ENCODE measurements at regions not wholly inside any gene's neighbourhood (a gene's known extent, or its start where the extent isn't known, plus 50 kb on each side); places are given as distances from the start of the nearest gene placed in this dataset.
"Not testable (repeated sequence)": the region's sequence is repeated elsewhere in the genome, so short reads cannot be mapped to it uniquely, and the experiment has no call there.

DNA sequence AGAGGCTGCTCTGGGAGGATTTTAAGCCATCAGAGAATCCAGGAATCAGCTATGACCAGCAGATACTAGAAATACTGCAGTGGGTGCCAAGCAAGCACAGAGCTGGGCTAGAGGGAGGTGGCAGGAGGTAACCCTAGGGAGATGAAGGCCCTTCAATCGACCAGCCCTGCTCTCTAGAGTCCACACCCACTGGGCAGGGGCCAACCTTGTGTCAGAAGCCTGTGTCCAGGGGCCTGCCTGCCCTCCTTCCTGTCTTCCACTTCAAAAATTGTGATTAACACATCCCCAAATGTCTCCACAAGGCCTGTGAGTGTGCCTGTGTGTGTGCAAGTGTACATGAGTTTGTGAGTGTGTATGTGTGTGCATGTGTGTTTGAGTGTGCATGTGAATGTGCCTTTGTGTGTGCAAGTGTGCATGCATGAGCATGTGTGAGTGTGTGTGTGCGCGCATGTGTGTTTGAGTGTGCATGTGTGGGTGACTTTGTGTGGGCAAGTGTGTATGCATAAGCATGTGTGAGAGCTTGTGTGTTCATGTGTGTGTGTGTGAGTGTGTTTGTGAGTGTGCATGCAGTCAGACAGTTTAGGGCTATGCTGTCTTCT is 367.7 kb downstream of the SFMBT2 start:
- H3K9me3 Mint-ChIP-seq = peaks cover 11% of the 10 kb centered on the region
- no peak overlapping the region for H3K4me3 Mint-ChIP-seq

DNA sequence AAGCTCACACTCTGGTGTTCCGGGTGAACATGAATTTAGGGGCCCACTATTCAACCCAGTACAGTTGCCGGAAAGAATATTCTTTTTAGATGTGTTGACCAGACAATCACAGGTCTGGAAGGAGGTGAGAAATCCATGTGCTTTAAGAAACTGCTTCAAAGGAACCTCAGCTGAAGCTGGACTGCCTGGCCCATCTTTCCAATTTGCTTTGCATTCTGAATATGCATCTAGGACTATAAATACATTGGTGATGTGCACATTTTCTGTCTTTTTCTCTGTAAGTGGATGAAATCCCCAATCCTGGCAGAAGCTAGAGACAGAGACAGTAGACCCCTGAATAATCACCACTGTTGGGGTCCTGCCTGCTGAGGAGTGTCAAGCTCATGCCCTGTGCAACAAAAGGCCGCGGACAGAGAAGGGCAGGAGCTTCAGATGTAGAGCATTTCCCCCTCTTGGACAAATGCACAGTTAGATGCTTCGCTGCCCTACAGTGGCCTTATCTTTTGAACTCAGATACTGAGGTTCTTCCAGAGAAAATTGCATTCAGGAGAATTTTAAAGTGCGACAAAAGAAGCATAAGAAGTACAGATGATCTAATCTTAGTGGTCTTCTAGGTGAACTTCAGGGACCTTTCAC is 368.3 kb downstream of the SFMBT2 start:
- no peak overlapping the region for H3K4me3 Mint-ChIP-seq
- H3K9me3 Mint-ChIP-seq = peaks cover 5% of the 10 kb centered on the region
- H3K4me1 Mint-ChIP-seq (ENCODE audit: low read depth) = peaks cover 42% of the 10 kb centered on the region
- H3K27ac Mint-ChIP-seq = no peak overlapping the region
- H3K36me3 Mint-ChIP-seq (ENCODE audit: low read depth) = peaks cover 5% of the 10 kb centered on the region
- peaks cover 11% of the 10 kb centered on the region for H3K27me3 Mint-ChIP-seq (ENCODE audit: low read depth)

More for the DNA sequence above, 367.7 kb downstream of the SFMBT2 start:
- Mint-ChIP-seq H3K36me3 (ENCODE audit: low read depth) (peaks cover 6% of the 10 kb centered on the region), H3K27me3 (ENCODE audit: low read depth) (peaks cover 11% of the 10 kb centered on the region), H3K27ac (no peak overlapping the region), H3K4me1 (ENCODE audit: low read depth) (peaks cover 42% of the 10 kb centered on the region)

DNA sequence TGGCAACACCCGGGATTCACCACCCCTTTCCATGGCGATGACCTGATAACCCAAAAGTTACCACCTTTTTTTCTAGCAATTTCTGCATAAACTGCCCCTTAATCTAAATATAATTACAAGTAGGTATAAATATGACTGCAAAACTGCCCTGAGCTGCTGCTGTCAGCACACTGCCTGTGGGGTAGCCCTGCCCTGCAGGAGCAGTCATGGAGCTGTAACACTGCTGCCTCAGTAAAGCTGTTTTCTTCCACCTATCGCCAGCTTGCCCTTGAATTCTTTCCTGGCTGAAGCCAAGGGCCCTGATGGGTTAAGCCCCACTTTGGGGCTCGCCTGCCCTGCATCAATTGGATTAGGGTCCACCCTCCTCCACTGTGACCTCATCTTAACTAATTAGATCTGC is 368.8 kb downstream of the SFMBT2 start:
- peaks cover 39% of the 10 kb centered on the region for H3K4me1 Mint-ChIP-seq (ENCODE audit: low read depth)
- H3K9me3 Mint-ChIP-seq = peaks cover 4% of the 10 kb centered on the region

DNA sequence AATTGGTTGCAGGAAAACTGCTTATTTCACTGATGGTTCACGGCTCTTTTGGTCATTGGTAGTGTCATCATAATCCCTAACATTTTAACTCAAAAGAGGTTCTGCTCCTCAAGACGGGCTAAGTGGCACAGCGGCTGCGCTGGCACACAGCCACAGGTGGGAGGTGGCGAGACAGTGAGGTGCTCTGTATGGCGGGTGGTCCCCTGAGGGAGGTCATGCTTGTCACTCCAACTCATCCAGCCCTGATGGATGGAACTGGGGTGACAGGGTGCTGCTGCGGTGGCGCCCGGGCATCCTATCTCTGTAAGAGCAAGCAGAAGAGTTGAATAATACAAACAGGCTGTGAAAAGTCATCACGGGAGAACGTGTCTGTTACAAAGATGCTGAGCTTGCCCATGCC is 370.2 kb downstream of the SFMBT2 start:
- Mint-ChIP-seq H3K36me3 (ENCODE audit: low read depth) (peaks cover 1% of the 10 kb centered on the region), H3K4me1 (ENCODE audit: low read depth) (peaks cover 34% of the 10 kb centered on the region), H3K9me3 (peaks cover 4% of the 10 kb centered on the region), H3K27ac (no peak overlapping the region), H3K27me3 (ENCODE audit: low read depth) (peaks cover 11% of the 10 kb centered on the region), H3K4me3 (no peak overlapping the region)

More for the DNA sequence above, 368.8 kb downstream of the SFMBT2 start:
- peaks cover 11% of the 10 kb centered on the region for H3K27me3 Mint-ChIP-seq (ENCODE audit: low read depth)
- no peak overlapping the region for H3K4me3 Mint-ChIP-seq
- no peak overlapping the region for H3K27ac Mint-ChIP-seq
- peaks cover 2% of the 10 kb centered on the region for H3K36me3 Mint-ChIP-seq (ENCODE audit: low read depth)

DNA sequence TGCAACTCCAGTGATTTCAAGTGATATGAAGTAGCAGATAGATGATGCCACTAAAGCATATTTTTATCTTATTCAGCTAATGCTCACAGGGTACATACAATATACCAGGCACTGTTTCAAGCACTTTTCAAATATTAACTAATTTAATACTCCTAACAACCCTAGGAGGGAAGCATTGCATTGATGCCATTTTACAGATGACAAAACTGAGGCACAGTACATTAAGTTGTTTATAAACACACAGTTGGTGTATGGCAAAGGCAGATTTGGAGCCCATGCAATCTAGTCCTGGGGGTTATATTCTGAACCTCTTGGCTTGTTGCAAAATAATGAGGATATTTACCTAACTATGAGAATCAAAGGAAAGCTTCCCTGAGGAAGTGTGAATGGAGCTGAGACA is 371.0 kb downstream of the SFMBT2 start:
- peaks cover 2% of the 10 kb centered on the region for H3K36me3 Mint-ChIP-seq (ENCODE audit: low read depth)
- H3K4me1 Mint-ChIP-seq (ENCODE audit: low read depth) = peaks cover 29% of the 10 kb centered on the region
- H3K27me3 Mint-ChIP-seq (ENCODE audit: low read depth) = peaks cover 11% of the 10 kb centered on the region
- H3K4me3 Mint-ChIP-seq = no peak overlapping the region
- peaks cover 8% of the 10 kb centered on the region for H3K9me3 Mint-ChIP-seq
- no peak overlapping the region for H3K27ac Mint-ChIP-seq

DNA sequence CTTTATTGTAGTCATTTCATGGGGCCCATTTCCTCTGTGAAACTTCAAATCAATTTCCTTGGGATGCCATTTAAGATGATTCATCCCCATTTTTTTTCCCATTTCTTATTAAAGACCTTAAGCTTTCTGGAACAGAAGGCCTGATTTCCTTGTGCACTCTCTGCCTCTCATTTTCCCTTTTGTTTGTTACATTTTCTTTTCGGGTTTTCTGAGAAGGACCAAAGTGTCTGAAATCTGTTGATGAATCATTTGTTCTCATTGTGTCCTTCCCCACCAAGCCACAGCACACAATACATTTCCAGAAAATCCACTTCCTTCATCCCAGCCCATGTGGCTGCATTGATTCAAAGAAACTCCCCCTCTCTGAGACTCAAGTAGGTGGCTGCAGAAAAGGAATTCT is 372.4 kb downstream of the SFMBT2 start:
- H3K36me3 Mint-ChIP-seq (ENCODE audit: low read depth) = peaks cover 7% of the 10 kb centered on the region
- H3K4me3 Mint-ChIP-seq = no peak overlapping the region
- H3K27me3 Mint-ChIP-seq (ENCODE audit: low read depth) = peaks cover 11% of the 10 kb centered on the region
- H3K9me3 Mint-ChIP-seq = peaks cover 16% of the 10 kb centered on the region
- no peak overlapping the region for H3K27ac Mint-ChIP-seq
- peaks cover 29% of the 10 kb centered on the region for H3K4me1 Mint-ChIP-seq (ENCODE audit: low read depth)

DNA sequence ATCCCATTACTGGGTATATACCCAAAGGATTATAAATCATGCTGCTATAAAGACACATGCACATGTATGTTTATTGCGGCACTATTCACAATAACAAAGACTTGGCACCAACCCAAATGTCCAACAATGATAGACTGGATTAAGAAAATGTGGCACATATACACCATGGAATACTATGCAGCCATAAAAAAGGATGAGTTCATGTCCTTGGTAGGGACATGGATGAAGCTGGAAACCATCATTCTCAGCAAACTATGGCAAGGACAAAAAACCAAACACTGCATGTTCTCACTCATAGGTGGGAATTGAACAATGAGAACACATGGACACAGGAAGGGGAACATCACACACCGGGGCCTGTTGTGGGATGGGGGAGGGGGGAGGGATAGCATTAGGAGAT is 373.4 kb downstream of the SFMBT2 start:
- peaks cover 37% of the 10 kb centered on the region for H3K4me1 Mint-ChIP-seq (ENCODE audit: low read depth)
- peaks cover 21% of the 10 kb centered on the region for H3K9me3 Mint-ChIP-seq
- H3K27ac Mint-ChIP-seq; H3K4me3 Mint-ChIP-seq; H3K36me3 Mint-ChIP-seq (ENCODE audit: low read depth): not testable (repeated sequence)
- H3K27me3 Mint-ChIP-seq (ENCODE audit: low read depth) = peaks cover 11% of the 10 kb centered on the region

DNA sequence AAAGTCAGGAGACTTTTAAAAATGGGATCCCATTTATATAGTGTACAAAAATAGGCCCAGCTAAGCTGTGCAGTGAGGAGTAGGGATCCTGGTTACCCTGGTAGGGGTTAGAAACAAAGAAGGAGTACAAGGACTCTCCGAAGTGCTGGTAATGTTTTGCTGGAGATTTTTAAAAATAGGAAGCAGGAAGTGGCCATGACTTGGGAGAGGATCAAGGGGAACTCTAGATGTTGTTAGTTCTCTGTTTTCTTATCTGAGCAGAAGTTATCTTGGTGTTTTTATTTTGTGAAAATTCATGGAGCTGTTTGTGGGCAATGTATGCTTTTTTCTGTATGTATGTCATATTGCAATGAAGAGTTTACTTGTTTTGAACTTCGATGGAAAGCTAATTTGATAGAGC is 373.9 kb downstream of the SFMBT2 start:
- peaks cover 10% of the 10 kb centered on the region for H3K36me3 Mint-ChIP-seq (ENCODE audit: low read depth)
- no peak overlapping the region for H3K27ac Mint-ChIP-seq
- H3K27me3 Mint-ChIP-seq (ENCODE audit: low read depth) = peaks cover 11% of the 10 kb centered on the region
- peaks cover 36% of the 10 kb centered on the region for H3K4me1 Mint-ChIP-seq (ENCODE audit: low read depth)
- no peak overlapping the region for H3K4me3 Mint-ChIP-seq
- H3K9me3 Mint-ChIP-seq = peaks cover 21% of the 10 kb centered on the region

DNA sequence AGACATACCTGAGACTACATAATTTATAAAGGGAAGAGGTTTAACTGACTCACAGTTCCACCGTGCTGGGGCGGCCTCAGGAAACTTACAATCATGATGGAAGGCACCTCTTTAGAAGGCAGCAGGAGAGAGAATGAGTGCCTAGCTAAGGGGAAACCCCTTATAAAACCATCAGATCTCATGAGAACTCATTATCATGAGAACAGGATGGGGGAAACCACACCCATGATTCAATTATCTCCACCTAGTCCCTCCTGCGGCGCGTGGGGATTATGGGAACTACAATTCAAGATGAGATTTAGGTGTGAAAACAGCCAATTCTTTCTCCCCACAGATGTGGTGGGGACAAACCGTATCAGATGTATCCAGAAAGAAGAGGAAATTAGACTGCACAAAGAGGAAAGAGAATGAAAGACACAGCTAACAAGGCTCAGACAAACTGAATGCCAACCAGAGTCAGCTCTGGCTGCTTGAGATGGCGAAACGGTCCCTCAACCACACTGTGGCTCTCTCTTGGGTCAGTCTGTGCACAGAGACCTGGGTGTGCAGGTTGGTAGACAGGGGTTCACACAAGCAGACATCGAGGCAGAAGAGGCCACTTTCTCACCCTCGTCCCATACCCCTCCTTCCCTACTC is 375.6 kb downstream of the SFMBT2 start:
- H3K36me3 Mint-ChIP-seq (ENCODE audit: low read depth) = peaks cover 12% of the 10 kb centered on the region
- H3K9me3 Mint-ChIP-seq = peaks cover 25% of the 10 kb centered on the region
- peaks cover 6% of the 10 kb centered on the region for H3K27me3 Mint-ChIP-seq (ENCODE audit: low read depth)
- H3K4me3 Mint-ChIP-seq = no peak overlapping the region
- peaks cover 35% of the 10 kb centered on the region for H3K4me1 Mint-ChIP-seq (ENCODE audit: low read depth)
- H3K27ac Mint-ChIP-seq = no peak overlapping the region

DNA sequence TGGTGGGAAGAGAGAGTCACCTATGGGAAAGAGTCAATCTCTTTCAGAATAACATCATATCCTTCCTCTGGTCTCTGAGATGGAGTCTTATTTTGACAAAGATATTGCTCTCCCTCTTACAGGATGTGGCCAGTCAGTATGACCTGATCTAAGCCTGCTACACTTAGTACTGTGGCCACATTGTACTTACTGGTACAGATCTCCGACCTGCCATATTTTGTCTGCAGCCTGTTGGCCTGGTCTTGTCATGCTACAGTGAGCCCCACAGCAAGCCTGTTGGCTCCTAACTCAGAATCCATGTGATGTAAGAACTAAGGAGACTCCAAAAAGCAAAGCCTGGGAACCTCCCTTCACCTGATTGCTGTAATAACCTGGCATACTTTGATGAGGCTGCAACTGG is 377.8 kb downstream of the SFMBT2 start:
- no peaks in the 10 kb centered on the region for H3K27me3 Mint-ChIP-seq (ENCODE audit: low read depth)
- peak overlapping the region; percentile 22 for H3K27ac Mint-ChIP-seq
- H3K9me3 Mint-ChIP-seq = peaks cover 38% of the 10 kb centered on the region
- peaks cover 36% of the 10 kb centered on the region for H3K4me1 Mint-ChIP-seq (ENCODE audit: low read depth)
- no peak overlapping the region for H3K4me3 Mint-ChIP-seq
- peaks cover 19% of the 10 kb centered on the region for H3K36me3 Mint-ChIP-seq (ENCODE audit: low read depth)

DNA sequence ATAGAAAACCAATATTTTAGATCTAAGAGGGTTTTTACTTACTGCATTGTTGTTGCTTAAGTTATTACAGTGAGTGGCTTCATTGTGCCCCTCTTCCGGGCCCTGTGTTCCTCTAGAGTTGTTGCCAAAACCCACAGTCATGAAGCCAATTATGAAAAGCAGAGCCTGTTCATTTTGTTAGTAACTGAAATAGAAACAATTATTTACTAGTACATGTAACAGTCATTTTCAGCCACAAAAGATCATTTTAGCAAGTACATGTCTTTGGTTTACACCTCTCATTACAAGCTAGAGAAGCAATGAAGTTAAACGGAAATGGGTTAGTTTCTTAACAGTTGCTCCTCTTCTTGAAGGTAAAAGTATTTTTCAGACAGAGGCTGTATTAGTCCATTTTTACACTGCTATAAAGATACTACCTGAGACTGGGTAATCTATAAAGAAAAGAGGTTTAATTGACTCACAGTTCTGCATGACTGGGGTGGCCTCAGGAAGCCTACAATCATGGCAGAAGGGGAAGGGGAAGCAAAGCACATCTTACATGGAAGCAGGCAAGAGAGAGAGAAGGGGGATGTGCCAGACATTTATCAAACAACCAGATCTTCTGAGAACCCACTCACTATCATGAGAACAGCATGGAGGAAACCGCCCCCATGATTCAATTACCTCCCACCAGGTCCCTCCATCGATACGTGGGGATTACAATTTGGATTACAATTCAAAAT is 380.5 kb downstream of the SFMBT2 start:
- H3K4me1 Mint-ChIP-seq (ENCODE audit: low read depth) = peaks cover 28% of the 10 kb centered on the region

DNA sequence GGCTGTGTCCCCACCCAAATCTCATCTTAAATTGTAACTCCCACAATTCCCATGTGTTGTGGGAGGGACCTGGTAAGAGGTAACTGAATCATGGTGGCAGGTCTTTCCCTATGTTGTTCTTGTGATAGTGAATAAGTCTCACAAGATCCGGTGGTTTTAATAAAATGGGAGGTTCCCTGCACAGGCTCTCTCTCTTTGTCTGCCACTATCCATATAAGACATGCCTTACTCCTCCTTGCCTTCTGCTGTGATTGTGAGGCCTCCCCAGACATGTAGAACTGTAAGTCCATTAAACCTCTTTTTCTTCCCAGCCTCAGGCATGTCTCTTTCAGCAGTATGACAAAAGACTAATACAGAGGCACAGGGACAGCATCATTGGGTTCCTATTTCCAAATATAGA is 381.2 kb downstream of the SFMBT2 start:
- Mint-ChIP-seq H3K4me1 (ENCODE audit: low read depth) (peaks cover 28% of the 10 kb centered on the region), H3K36me3 (ENCODE audit: low read depth) (peaks cover 17% of the 10 kb centered on the region), H3K27me3 (ENCODE audit: low read depth) (no peaks in the 10 kb centered on the region), H3K27ac (no peak overlapping the region), H3K9me3 (peaks cover 32% of the 10 kb centered on the region), H3K4me3 (no peak overlapping the region)

More for the DNA sequence above, 380.5 kb downstream of the SFMBT2 start:
- H3K4me3 Mint-ChIP-seq = no peak overlapping the region
- H3K27me3 Mint-ChIP-seq (ENCODE audit: low read depth) = no peaks in the 10 kb centered on the region
- H3K36me3 Mint-ChIP-seq (ENCODE audit: low read depth) = peaks cover 19% of the 10 kb centered on the region
- H3K9me3 Mint-ChIP-seq = peaks cover 38% of the 10 kb centered on the region
- no peak overlapping the region for H3K27ac Mint-ChIP-seq

DNA sequence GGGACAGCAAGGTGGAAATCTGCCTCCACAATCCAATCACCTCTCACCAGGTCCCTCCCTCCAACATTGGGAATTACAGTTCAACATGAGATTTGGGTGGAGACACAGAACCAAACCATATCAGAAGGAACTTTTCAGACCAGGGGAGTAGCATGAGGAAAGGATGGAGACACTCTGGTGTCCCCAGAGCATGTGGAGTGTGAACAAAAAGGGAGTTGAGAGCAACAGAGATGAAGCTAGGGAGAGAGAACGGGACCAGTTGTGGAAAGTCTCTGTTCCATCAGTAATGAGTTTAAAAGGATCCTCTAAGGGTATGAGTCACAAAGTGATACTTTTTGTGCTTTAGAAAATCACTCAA is 382.0 kb downstream of the SFMBT2 start:
- Mint-ChIP-seq H3K9me3 (peaks cover 24% of the 10 kb centered on the region), H3K36me3 (ENCODE audit: low read depth) (peaks cover 12% of the 10 kb centered on the region), H3K4me1 (ENCODE audit: low read depth) (peaks cover 24% of the 10 kb centered on the region), H3K27me3 (ENCODE audit: low read depth) (no peaks in the 10 kb centered on the region), H3K4me3 (no peak overlapping the region), H3K27ac (peak overlapping the region; percentile 15)

DNA sequence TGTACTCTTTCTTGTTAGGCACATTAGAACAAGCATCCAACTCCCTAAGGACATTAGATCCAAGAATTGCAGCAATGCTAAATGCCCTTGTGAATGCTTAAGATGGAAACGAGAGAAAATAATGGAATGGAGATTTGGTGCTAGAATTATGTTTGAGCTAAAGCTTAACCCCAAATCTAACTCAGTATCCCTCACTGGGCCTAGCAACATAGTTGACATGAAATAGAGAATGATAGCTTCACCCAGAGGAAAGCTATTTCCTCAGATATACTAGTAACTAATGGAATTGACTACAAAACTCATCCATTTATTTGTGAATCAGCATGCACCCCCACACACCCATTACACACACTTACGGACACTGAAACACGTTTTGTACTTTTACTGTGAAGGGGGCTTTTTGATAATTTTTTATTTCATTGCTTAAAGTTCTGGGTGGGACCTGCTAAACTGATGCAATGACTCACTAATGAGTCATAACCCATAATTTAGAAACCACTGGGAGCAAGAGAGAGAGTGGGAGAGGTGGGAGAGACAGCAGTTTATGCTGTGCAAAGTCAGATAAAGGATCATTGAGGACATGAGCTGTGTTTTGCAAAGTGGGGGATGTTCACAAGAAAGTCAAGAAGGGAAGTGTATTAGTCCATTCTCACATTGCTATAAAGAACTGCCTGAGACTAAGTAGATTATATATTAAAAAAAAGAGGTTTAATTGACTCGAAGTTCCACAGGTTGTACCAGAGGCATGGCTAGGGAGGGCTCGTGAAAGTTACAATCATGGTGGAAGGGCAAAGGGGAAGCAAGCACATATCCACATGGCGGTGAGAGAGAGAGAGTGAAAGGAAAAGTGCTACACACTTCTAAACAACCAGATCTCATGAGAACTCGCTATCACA is 382.7 kb downstream of the SFMBT2 start:
- H3K36me3 Mint-ChIP-seq (ENCODE audit: low read depth) = peaks cover 12% of the 10 kb centered on the region
- peaks cover 23% of the 10 kb centered on the region for H3K4me1 Mint-ChIP-seq (ENCODE audit: low read depth)
- H3K9me3 Mint-ChIP-seq = peaks cover 20% of the 10 kb centered on the region
- H3K27me3 Mint-ChIP-seq (ENCODE audit: low read depth) = no peaks in the 10 kb centered on the region
- peak overlapping the region; percentile 6 for H3K27ac Mint-ChIP-seq
- H3K4me3 Mint-ChIP-seq = peak overlapping the region; percentile 6
